B cell (primary cell): ENCODE measurements at regions not wholly inside any gene's neighbourhood (a gene's known extent, or its start where the extent isn't known, plus 50 kb on each side); places are given as distances from the start of the nearest gene placed in this dataset.

ENCODE experiments used
- ATAC-seq: fragments of 200-7000 bp; cut with Tn5 transposase; one replicate; pipeline ENCODE4 v1.10.0; 2021; ENCODE audit warnings: low read depth, mild to moderate bottlenecking, moderate number of reproducible peaks, moderate library complexity
- CTCF ChIA-PET: fragments of 350-600 bp; sonication (Branson Sonifier 250); formaldehyde crosslinking; loops from one replicate; lab custom pipeline; 2021; ENCODE audit warnings: antibody characterized with exemption, inconsistent platforms; lab: Charles Lee
- POLR2A ChIA-PET: fragments of 350-600 bp; sonication (Branson Sonifier 250); formaldehyde crosslinking; loops from one replicate; lab custom pipeline; 2021; ENCODE audit warnings: antibody characterized with exemption; lab: Charles Lee
- DNase-seq: peaks from one replicate; pipeline ENCODE4 v3.0.0; 2013
- H2AFZ ChIP-seq: 2 replicates; pipeline ENCODE4 v1.6.1; 2012; ENCODE audit warnings: mild to moderate bottlenecking, low read depth, low read length; ENCODE audit not compliant: insufficient read depth, poor library complexity, severe bottlenecking
- H3K27ac ChIP-seq, 2 donors: 1 replicate in 1 of 2; 2 replicates in 1 of 2; pipeline ENCODE4 v1.5.1; 2012 to 2013; ENCODE audit warnings: low read length in 2 of 2, mild to moderate bottlenecking in 2 of 2, moderate library complexity in 1 of 2
- H3K27me3 ChIP-seq, 4 experiments: fragments of 200-600 bp in 1 of 4; sonication (generic) in 1 of 4; replicated peaks in 1 of 4; 1 replicate in 2 of 4; 2 replicates in 2 of 4; pipeline versions ENCODE4 v1.6.1 to v1.7.0; 2013 to 2016; ENCODE audit warnings: low read length in 3 of 4, mild to moderate bottlenecking in 2 of 4, mixed read lengths in 1 of 4, moderate library complexity in 1 of 4; ENCODE audit not compliant: insufficient read depth in 4 of 4, control insufficient read depth in 3 of 4; ENCODE audit errors: control extremely low read depth in 1 of 4
- H3K36me3 ChIP-seq, 2 experiments: replicated peaks in 1 of 2; 1 replicate in 1 of 2; 2 replicates in 1 of 2; pipeline versions ENCODE4 v1.6.1 to v1.7.1; 2013; ENCODE audit warnings: low read length in 1 of 2; ENCODE audit not compliant: insufficient read depth in 2 of 2, control insufficient read depth in 1 of 2; ENCODE audit errors: control extremely low read depth in 1 of 2, extremely low read depth in 1 of 2
- H3K4me1 ChIP-seq, 2 donors: fragments of 200-600 bp in 1 of 2; sonication (generic) in 1 of 2; 1 replicate in 1 of 2; 2 replicates in 1 of 2; pipeline versions ENCODE4 v1.5.1 to v1.6.1; 2013 to 2017; ENCODE audit warnings: low read length in 2 of 2; ENCODE audit not compliant: control insufficient read depth in 2 of 2, insufficient read depth in 2 of 2
- H3K4me2 ChIP-seq: replicated peaks from 2 replicates; pipeline ENCODE3; 2012; ENCODE audit warnings: mild to moderate bottlenecking, low read depth, low read length; ENCODE audit not compliant: poor library complexity, severe bottlenecking
- H3K4me3 ChIP-seq, 5 experiments: fragments of 200-600 bp in 1 of 5; sonication (generic) in 1 of 5; 1 replicate in 3 of 5; 2 replicates in 2 of 5; pipeline versions ENCODE4 v1.5.1 to v1.7.0; 2011 to 2016; ENCODE audit warnings: low read length in 4 of 5, mild to moderate bottlenecking in 4 of 5, low read depth in 2 of 5, control low read depth in 1 of 5, moderate library complexity in 1 of 5; ENCODE audit not compliant: insufficient read depth in 1 of 5; ENCODE audit errors: control extremely low read depth in 1 of 5, extremely low read depth in 1 of 5
- H3K79me2 ChIP-seq: fragments of 200-600 bp; sonication (generic); one replicate; pipeline ENCODE4 v1.6.0; 2016; ENCODE audit warnings: low read length; ENCODE audit not compliant: control insufficient read depth, insufficient read depth
- H3K9ac ChIP-seq: fragments of 200-600 bp; sonication (generic); 2 replicates; pipeline ENCODE4 v1.6.1; 2017; ENCODE audit warnings: mild to moderate bottlenecking, low read length, moderate library complexity
- H3K9me3 ChIP-seq, 3 donors: one replicate each; pipeline versions ENCODE4 v1.6.1 to v1.7.1; 2013; ENCODE audit warnings: low read length in 2 of 3; ENCODE audit not compliant: control insufficient read depth in 2 of 3, insufficient read depth in 1 of 3; ENCODE audit errors: control extremely low read depth in 1 of 3
- H4K20me1 ChIP-seq: 2 replicates; pipeline ENCODE4 v1.6.0; 2012; ENCODE audit warnings: mild to moderate bottlenecking, low read length; ENCODE audit not compliant: insufficient read depth, control insufficient read depth, poor library complexity, severe bottlenecking
- H3K27ac Mint-ChIP-seq: one replicate; pipeline ENCODE4 v1.8.0; 2021; ENCODE audit warnings: mixed read lengths
- H3K27me3 Mint-ChIP-seq: one replicate; pipeline ENCODE4 v1.8.0; 2021; ENCODE audit warnings: mixed read lengths
- H3K4me1 Mint-ChIP-seq: one replicate; pipeline ENCODE4 v1.8.0; 2021; ENCODE audit warnings: mixed read lengths
- H3K4me3 Mint-ChIP-seq: one replicate; pipeline ENCODE4 v1.8.0; 2021; ENCODE audit warnings: mixed read lengths
- H3K9me3 Mint-ChIP-seq: one replicate; pipeline ENCODE4 v1.8.0; 2022; ENCODE audit warnings: mixed read lengths; ENCODE audit not compliant: insufficient read depth
- EZH2 ChIP-seq: IDR thresholded peaks from 2 replicates; pipeline ENCODE4 v1.6.1; 2012; ENCODE audit warnings: borderline replicate concordance, low read depth, mild to moderate bottlenecking, moderate library complexity, low read length; ENCODE audit not compliant: insufficient read depth, poor library complexity, severe bottlenecking
- WGBS: methylation state at CpG from one replicate; pipeline ENCODE4 v1.1.5; 2013; ENCODE audit warnings: missing lambda C conversion rate; ENCODE audit not compliant: insufficient coverage; 5-methylcytosine and 5-hydroxymethylcytosine counted together
- intact Hi-C: fragments of 100-400 bp; cut with micrococcal nuclease; formaldehyde crosslinking; loops from one replicate; pipeline ENCODE4 v1.10.0; 2022
- TF ChIP-seq, protein P1 (sequence below): fragments of 200-600 bp; IDR thresholded peaks from one replicate; pipeline ENCODE4 v1.8.0; 2022; ENCODE audit warnings: antibody characterized with exemption, mild to moderate bottlenecking

GRCh38 chr14:40523123-40523522, 1083.6 kb upstream of the LRFN5 start:
- no peaks in the 10 kb centered on the region for H3K4me1 ChIP-seq
- no peaks in the 10 kb centered on the region for H3K27me3 Mint-ChIP-seq
- H3K9ac ChIP-seq = no peak overlapping the region
- H3K27me3 ChIP-seq = no peaks in the 10 kb centered on the region
- intact Hi-C loops = no loop called here
- H2AFZ ChIP-seq = no peak overlapping the region
- no peak overlapping the region for H3K4me3 Mint-ChIP-seq
- TF ChIP-seq EZH2 = no peak
- TF ChIP-seq, protein P1, sequence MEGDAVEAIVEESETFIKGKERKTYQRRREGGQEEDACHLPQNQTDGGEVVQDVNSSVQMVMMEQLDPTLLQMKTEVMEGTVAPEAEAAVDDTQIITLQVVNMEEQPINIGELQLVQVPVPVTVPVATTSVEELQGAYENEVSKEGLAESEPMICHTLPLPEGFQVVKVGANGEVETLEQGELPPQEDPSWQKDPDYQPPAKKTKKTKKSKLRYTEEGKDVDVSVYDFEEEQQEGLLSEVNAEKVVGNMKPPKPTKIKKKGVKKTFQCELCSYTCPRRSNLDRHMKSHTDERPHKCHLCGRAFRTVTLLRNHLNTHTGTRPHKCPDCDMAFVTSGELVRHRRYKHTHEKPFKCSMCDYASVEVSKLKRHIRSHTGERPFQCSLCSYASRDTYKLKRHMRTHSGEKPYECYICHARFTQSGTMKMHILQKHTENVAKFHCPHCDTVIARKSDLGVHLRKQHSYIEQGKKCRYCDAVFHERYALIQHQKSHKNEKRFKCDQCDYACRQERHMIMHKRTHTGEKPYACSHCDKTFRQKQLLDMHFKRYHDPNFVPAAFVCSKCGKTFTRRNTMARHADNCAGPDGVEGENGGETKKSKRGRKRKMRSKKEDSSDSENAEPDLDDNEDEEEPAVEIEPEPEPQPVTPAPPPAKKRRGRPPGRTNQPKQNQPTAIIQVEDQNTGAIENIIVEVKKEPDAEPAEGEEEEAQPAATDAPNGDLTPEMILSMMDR = no peak
- DNase-seq = no peak
- H3K9me3 Mint-ChIP-seq = no peaks in the 10 kb centered on the region
- H3K27ac Mint-ChIP-seq = no peak overlapping the region
- no peaks in the 10 kb centered on the region for H3K79me2 ChIP-seq
- H4K20me1 ChIP-seq = no peaks in the 10 kb centered on the region
- H3K9me3 ChIP-seq = no peaks in the 10 kb centered on the region
- no peak for ATAC-seq
- ChIA-PET CTCF (no interaction called here), POLR2A (no interaction called here)
- no peaks in the 10 kb centered on the region for H3K4me1 Mint-ChIP-seq
- H3K36me3 ChIP-seq = no peaks in the 10 kb centered on the region
- H3K27ac ChIP-seq = no peak overlapping the region
- no peak overlapping the region for H3K4me2 ChIP-seq
- no peak overlapping the region for H3K4me3 ChIP-seq

DNA sequence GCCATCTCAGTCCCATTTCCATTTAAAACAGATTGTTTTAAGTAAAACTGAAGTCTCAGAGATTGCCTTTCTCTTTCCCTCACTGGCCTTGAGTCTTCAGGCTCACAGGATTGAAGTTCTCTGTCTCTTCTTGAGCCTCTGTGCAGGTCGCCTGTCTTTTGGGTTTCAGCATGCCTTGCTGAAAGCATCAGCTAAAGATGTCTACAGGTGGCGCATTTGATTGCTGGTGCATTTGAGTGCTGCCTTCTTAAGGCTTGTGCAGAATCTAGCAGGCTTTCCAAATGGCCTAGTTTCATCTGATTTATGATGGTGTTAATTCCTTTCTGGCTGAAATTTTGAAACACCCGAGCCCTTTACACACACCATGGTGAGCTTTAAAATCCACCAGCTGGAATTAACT, 1062.2 kb upstream of the FBXO33 start:
- no peak overlapping the region for H3K4me3 Mint-ChIP-seq
- TF ChIP-seq, protein P1 = no peak
- TF ChIP-seq EZH2 = no peak
- POLR2A ChIA-PET = no interaction called here

More for the DNA sequence above, 1062.2 kb upstream of the FBXO33 start:
- no peaks in the 10 kb centered on the region for H3K9me3 ChIP-seq
- no peaks in the 10 kb centered on the region for H3K79me2 ChIP-seq
- H2AFZ ChIP-seq = no peak overlapping the region
- CTCF ChIA-PET = no interaction called here
- no peak overlapping the region for H3K27ac Mint-ChIP-seq
- no peaks in the 10 kb centered on the region for H3K9me3 Mint-ChIP-seq
- H3K4me1 ChIP-seq = no peaks in the 10 kb centered on the region
- no peak overlapping the region for H3K4me2 ChIP-seq
- H3K27ac ChIP-seq = no peak overlapping the region
- H3K4me3 ChIP-seq = no peak overlapping the region
- no peaks in the 10 kb centered on the region for H3K36me3 ChIP-seq
- no peaks in the 10 kb centered on the region for H4K20me1 ChIP-seq
- WGBS = 87% methylated on average over 2 of the region's 3 CpGs
- H3K9ac ChIP-seq = no peak overlapping the region
- H3K4me1 Mint-ChIP-seq = no peaks in the 10 kb centered on the region
- intact Hi-C loops = no loop called here
- H3K27me3 ChIP-seq = no peaks in the 10 kb centered on the region
- ATAC-seq (no peak), DNase-seq (no peak)
- H3K27me3 Mint-ChIP-seq = no peaks in the 10 kb centered on the region
